ENCODE measurements at regions not wholly inside any gene's neighbourhood (a gene's known extent, or its start where the extent isn't known, plus 50 kb on each side); places are given as distances from the start of the nearest gene placed in this dataset.

DNA sequence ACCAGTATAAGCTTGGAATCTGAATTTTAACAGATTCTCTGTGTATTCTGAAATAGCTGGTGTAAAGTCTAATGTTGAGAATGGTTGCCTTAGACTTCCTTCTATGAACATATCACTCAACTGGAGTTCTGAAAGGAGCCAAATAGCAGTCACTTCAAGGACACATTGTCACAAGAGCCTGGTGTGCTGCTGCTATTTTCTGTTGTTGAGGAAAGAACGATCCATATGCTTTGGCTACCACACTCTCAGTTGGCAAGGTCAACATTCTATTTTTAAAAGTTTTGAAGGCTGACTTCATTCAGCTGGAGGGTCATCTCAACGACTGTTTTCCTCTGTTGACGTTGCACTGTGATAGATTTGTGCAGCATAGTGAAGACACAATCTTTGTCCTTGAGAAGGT, 248.7 kb downstream of the TUSC7 start:
- H3F3A ChIP-seq (ENCODE audit: insufficient read depth, low read length) = no peaks in the 10 kb centered on the region
- H3K36me3 ChIP-seq (replicated peaks; ENCODE audit: insufficient read depth, low read length) = no peaks in the 10 kb centered on the region
- no peaks in the 10 kb centered on the region for H3K79me2 ChIP-seq (ENCODE audit: low read length)
- H4K20me1 ChIP-seq (ENCODE audit: insufficient read depth, low read length) = no peaks in the 10 kb centered on the region
- no peak for DNase-seq
- no peaks in the 10 kb centered on the region for H3K9me3 ChIP-seq (replicated peaks; ENCODE audit: insufficient read depth, low read length)
- no peaks in the 10 kb centered on the region for H3K4me1 ChIP-seq (ENCODE audit: low read length)
- no peak overlapping the region for H3K4me3 ChIP-seq (ENCODE audit: low read length)
- H3K9me2 ChIP-seq (replicated peaks; ENCODE audit: insufficient read depth, low read length) = no peaks in the 10 kb centered on the region
- H2AFZ ChIP-seq (ENCODE audit: low read length) = no peak overlapping the region
- H3K27ac ChIP-seq (ENCODE audit: low read length) = no peak overlapping the region
- H3K27me3 ChIP-seq (replicated peaks; ENCODE audit: insufficient read depth, low read length) = no peaks in the 10 kb centered on the region
- TF ChIP-seq EZH2phosphoT487 (IDR thresholded peaks at IDR 0.05; ENCODE audit: low read length) = no peak
- no peak for TF ChIP-seq EZH2 (optimal IDR thresholded peaks at IDR 0.05; ENCODE audit: low read depth, low read length)
- TF ChIP-seq, protein P1, sequence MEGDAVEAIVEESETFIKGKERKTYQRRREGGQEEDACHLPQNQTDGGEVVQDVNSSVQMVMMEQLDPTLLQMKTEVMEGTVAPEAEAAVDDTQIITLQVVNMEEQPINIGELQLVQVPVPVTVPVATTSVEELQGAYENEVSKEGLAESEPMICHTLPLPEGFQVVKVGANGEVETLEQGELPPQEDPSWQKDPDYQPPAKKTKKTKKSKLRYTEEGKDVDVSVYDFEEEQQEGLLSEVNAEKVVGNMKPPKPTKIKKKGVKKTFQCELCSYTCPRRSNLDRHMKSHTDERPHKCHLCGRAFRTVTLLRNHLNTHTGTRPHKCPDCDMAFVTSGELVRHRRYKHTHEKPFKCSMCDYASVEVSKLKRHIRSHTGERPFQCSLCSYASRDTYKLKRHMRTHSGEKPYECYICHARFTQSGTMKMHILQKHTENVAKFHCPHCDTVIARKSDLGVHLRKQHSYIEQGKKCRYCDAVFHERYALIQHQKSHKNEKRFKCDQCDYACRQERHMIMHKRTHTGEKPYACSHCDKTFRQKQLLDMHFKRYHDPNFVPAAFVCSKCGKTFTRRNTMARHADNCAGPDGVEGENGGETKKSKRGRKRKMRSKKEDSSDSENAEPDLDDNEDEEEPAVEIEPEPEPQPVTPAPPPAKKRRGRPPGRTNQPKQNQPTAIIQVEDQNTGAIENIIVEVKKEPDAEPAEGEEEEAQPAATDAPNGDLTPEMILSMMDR (IDR thresholded peaks at IDR 0.05; ENCODE audit: low read length) = no peak
- H3K9ac ChIP-seq (ENCODE audit: low read length) = no peak overlapping the region
- no peak overlapping the region for H3K4me2 ChIP-seq (ENCODE audit: low read depth, low read length)

- no peaks in the 10 kb centered on the region for H3K9me3 ChIP-seq (replicated peaks; ENCODE audit: insufficient read depth, low read length)
- H3K27me3 ChIP-seq (replicated peaks; ENCODE audit: insufficient read depth, low read length) = no peaks in the 10 kb centered on the region
- TF ChIP-seq, protein P1 (IDR thresholded peaks at IDR 0.05; ENCODE audit: low read length) = no peak
- TF ChIP-seq EZH2 (optimal IDR thresholded peaks at IDR 0.05; ENCODE audit: low read depth, low read length) = no peak
- no peak for TF ChIP-seq EZH2phosphoT487 (IDR thresholded peaks at IDR 0.05; ENCODE audit: low read length)
- H3K36me3 ChIP-seq (replicated peaks; ENCODE audit: insufficient read depth, low read length) = no peaks in the 10 kb centered on the region
- no peak overlapping the region for H3K27ac ChIP-seq (ENCODE audit: low read length)
- H3K4me1 ChIP-seq (ENCODE audit: low read length) = no peaks in the 10 kb centered on the region
- no peak overlapping the region for H3K4me2 ChIP-seq (ENCODE audit: low read depth, low read length)
- no peaks in the 10 kb centered on the region for H3K9me2 ChIP-seq (replicated peaks; ENCODE audit: insufficient read depth, low read length)
- no peaks in the 10 kb centered on the region for H3K79me2 ChIP-seq (ENCODE audit: low read length)
- no peaks in the 10 kb centered on the region for H3F3A ChIP-seq (ENCODE audit: insufficient read depth, low read length)
- H4K20me1 ChIP-seq (ENCODE audit: insufficient read depth, low read length) = no peaks in the 10 kb centered on the region
- no peak overlapping the region for H3K4me3 ChIP-seq (ENCODE audit: low read length)
- DNase-seq = no peak
- H3K9ac ChIP-seq (ENCODE audit: low read length) = no peak overlapping the region
- no peak overlapping the region for H2AFZ ChIP-seq (ENCODE audit: low read length)
Observed at GRCh38 chr3:116961106-116961505, 251.5 kb downstream of the TUSC7 start.

DNA sequence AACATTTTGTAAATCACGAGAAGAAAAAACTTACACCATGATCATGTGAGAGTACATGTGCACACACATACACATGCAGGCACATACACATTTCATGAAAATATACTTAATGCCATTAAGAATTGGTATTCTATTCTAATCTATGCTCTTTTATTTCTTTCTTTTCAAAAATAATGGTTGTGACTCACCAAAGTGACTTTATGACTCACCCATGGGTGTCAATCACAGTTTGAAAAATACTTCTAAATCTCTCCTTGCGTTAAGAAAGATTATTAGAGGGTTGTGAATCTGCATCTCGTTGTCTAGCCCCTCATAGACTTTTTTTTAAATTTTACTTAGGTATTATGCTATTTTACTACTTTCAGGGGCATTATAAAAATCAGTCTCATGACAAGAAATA, 254.2 kb downstream of the TUSC7 start:
- Histone ChIP-seq H3K36me3 (replicated peaks; ENCODE audit: insufficient read depth, low read length) (no peaks in the 10 kb centered on the region), H2AFZ (ENCODE audit: low read length) (no peak overlapping the region), H4K20me1 (ENCODE audit: insufficient read depth, low read length) (no peaks in the 10 kb centered on the region), H3K9me3 (replicated peaks; ENCODE audit: insufficient read depth, low read length) (no peaks in the 10 kb centered on the region), H3K9ac (ENCODE audit: low read length) (no peak overlapping the region), H3K4me3 (ENCODE audit: low read length) (no peak overlapping the region), H3K27ac (ENCODE audit: low read length) (no peak overlapping the region), H3K9me2 (replicated peaks; ENCODE audit: insufficient read depth, low read length) (no peaks in the 10 kb centered on the region), H3K4me2 (ENCODE audit: low read depth, low read length) (no peak overlapping the region), H3K27me3 (replicated peaks; ENCODE audit: insufficient read depth, low read length) (no peaks in the 10 kb centered on the region), H3K79me2 (ENCODE audit: low read length) (no peaks in the 10 kb centered on the region), H3F3A (ENCODE audit: insufficient read depth, low read length) (no peaks in the 10 kb centered on the region), H3K4me1 (ENCODE audit: low read length) (no peaks in the 10 kb centered on the region)
- DNase-seq = no peak
- TF ChIP-seq EZH2phosphoT487 (IDR thresholded peaks at IDR 0.05; ENCODE audit: low read length) = no peak
- TF ChIP-seq, protein P1 (IDR thresholded peaks at IDR 0.05; ENCODE audit: low read length) = no peak
- TF ChIP-seq EZH2 (optimal IDR thresholded peaks at IDR 0.05; ENCODE audit: low read depth, low read length) = no peak

All from MM.1S (cell line).